ENCODE measurements at regions not wholly inside any gene's neighbourhood (a gene's known extent, or its start where the extent isn't known, plus 50 kb on each side); places are given as distances from the start of the nearest gene placed in this dataset.

GRCh38 chr14:98803196-98803595, 468.8 kb downstream of the BCL11B start:
- no peak for DNase-seq (ENCODE audit: low read depth, low spot score)

GRCh38 chr14:98808494-98809407, 463.2 kb downstream of the BCL11B start:
- no peak for DNase-seq (ENCODE audit: low read depth, low spot score)

DNA sequence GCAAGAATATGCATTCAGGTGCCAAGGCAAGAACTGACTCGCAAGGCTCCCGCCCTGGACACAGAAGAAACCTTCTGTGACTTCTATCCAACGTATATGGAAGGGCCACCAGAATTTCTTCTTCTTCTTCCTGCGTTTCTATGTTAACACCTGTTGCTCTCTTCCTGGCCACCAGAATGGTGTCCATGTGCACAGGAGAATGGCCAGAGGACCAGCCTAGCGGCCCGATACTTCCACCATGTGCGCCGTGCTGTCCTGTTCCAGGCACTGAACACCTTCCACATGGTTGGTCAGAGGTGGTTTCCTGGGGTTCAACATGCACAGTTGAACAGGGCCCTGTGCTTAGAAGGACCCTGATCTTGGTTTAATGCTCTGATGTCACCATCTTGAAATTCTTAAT, 455.8 kb downstream of the BCL11B start:
- no peak for DNase-seq (ENCODE audit: low read depth, low spot score)

GRCh38 chr14:98816720-98817119, 455.3 kb downstream of the BCL11B start:
- DNase-seq (ENCODE audit: low read depth, low spot score) = no peak

GRCh38 chr14:98819132-98819866, 452.7 kb downstream of the BCL11B start:
- no peak for DNase-seq (ENCODE audit: low read depth, low spot score)

DNA sequence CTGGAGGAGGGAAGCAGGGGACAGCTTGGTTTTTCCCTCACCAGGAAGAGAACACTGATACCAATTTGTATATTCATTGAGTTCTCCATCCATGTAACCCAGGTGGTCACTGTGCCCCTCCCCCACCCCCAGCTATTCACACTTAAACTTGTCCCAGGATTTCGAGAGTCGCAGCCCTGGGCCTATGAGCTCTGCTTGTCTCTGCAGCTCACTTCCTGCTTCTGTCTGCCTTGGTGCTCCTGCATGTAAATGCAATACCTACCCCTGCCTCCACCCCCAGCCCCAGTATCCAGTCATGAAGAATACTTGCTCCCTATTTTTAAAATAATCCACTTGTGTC, 452.2 kb downstream of the BCL11B start:
- no peak for DNase-seq (ENCODE audit: low read depth, low spot score)

GRCh38 chr14:98822917-98823316, 449.1 kb downstream of the BCL11B start:
- no peak for DNase-seq (ENCODE audit: low read depth, low spot score)

DNA sequence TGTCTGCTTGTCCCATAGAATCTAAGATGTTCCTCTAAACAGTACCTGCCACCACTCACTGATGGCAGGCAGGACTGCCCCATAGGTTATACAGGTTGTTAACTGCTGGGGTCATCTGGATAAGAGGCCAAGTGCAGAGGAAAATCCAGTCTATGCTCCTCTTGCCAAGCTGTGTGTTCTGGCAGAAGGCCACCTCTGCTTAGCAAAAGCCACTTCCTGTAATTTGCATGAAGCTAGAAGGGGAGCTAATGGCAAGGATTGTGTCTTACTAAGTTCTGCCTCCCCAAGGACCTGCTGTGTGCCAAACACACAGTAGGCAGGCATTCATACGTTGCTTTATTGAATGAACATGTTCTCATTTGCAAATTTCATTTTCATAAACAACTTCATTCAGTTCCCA, 445.4 kb downstream of the BCL11B start:
- no peak for DNase-seq (ENCODE audit: low read depth, low spot score)

DNA sequence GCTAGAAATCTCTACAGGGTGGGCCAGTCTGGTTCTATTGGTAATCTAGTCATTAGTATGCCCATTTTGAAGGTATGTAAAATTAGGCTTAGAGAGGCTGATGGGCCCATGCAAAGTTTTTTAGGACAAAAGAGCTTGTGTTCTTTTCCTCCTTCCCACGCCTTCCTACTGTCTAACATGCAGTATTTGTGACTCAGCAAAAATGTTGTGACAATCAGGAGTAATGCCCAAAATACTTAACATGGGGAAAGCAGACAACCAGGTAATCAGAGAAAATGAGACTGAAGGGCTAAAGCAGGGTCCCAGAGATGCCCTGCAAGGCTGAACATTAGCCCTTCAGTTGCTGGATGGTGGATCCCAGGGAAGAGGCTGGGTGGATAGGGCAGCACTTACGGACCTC, 437.9 kb downstream of the BCL11B start:
- DNase-seq (ENCODE audit: low read depth, low spot score) = no peak

DNA sequence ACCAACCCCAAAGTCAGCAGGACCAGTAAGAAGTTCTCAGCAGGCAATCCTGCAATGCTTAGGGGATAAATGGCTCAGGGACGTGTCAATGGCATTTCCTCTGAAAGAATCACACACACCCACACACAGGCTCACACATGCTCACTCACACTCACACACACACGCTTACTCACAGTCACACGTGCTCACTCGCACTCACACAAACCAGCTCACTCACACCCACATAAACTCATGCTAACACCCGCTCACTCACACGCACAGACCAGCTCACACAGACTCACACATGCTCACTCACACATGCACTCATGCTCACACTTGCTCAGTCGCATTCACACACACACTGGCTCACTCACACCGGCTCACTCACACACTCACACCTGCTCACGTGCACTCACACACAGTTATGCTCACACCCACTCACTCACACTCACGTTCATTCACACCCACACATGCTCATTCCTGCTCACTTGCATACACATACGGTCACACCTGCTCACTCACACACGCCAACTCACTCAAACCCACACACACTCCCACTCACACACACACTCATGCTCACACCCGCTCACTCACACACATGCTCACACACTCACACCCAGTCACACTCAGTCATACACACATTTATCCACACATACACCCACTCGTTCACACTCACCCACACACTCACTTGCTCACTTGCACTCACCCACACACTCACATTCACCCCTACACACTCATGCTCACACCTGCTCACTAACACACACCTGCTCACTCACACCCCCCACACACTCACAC, 436.8 kb downstream of the BCL11B start:
- DNase-seq (ENCODE audit: low read depth, low spot score) = no peak

- no peak for DNase-seq (ENCODE audit: low read depth, low spot score)
These were observed 436.2 kb downstream of the BCL11B start for GRCh38 chr14:98835825-98836100.

GRCh38 chr14:98840091-98840490, 431.9 kb downstream of the BCL11B start:
- no peak for DNase-seq (ENCODE audit: low read depth, low spot score)

DNA sequence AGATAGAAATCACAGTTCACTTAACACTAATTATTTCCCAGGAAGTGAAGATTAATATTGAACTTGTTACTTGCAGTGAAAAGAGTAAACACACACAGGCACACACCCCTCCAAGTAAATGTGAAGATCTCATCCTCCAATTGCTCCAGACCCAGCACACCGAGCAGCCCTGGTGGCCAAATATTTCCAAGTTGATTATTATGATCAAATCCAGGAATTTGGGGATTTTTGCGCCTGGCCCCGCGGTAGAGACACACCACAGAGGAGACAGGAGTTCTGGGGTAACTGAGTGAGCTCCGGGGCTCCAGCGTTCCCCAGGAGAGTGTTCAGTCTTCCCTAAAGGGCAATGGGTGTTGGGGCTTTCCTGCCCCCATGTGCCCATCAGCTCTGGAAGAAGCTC, 431.5 kb downstream of the BCL11B start:
- no peak for DNase-seq (ENCODE audit: low read depth, low spot score)

DNA sequence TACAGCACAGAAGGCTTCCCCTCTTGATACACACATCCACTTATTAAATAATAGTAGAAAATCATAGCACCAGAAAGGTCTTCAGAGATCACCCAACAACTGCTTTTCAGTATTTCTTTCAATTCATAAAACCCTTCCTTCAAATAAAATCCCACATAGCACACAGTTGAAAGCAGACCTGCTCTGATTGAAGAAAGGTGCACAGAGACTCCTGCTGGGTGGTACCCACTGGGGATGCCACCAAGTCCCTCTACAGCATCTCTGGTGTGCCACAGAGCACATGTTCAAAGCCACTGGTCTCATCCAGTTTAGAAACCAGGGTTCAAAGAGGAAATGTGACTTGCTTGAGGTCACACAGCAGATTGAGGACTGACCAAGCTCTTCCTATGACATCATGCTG, 427.5 kb downstream of the BCL11B start:
- DNase-seq (ENCODE audit: low read depth, low spot score) = no peak

- no peak for DNase-seq (ENCODE audit: low read depth, low spot score)
These were observed 424.2 kb downstream of the BCL11B start for GRCh38 chr14:98847521-98848468.

- DNase-seq (ENCODE audit: low read depth, low spot score) = no peak
These were observed 418.8 kb downstream of the BCL11B start for GRCh38 chr14:98853063-98853729.

GRCh38 chr14:98855926-98856715, 415.9 kb downstream of the BCL11B start:
- no peak for DNase-seq (ENCODE audit: low read depth, low spot score)

DNA sequence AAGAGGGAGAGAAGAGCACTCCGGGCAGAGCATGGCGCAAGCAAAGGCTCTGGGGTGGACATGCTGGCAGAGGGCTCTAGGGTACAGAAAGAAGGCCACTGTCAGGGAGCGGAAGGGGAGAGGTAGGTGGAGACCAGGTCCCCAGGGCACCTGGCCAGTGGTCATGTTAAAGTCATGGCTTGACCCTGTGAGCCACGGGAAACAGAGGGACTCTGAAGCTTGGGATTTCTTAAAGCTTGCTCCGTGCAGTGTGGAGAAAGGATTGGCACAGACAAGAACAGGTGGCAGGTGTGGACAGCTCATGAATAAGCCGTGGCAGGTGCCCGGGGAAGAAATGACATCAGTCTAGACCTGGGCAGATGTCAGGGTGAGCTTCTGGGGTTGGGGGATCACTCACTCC, 413.8 kb downstream of the BCL11B start:
- no peak for DNase-seq (ENCODE audit: low read depth, low spot score)

GRCh38 chr14:98858561-98858960, 413.4 kb downstream of the BCL11B start:
- DNase-seq (ENCODE audit: low read depth, low spot score) = no peak

DNA sequence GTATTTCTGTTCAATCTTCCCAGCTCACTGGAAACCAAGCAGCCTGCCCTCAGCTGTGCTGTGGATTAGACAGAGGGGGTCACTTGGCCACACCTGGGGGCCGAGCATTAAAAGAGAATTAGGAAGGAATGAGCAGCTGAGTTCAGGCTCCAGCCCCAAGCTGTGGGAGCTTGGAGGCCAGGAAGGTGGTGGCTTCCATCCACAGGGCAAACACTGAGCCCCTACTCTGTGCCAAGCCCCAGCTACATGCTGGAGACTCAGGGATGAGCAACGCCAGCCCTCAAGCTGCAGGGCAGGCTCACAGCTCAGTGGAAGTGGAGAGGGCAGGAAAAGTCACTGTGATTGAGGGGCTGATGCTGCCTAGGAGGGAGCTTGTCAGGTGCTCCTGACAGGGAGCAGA, 412.7 kb downstream of the BCL11B start:
- no peak for DNase-seq (ENCODE audit: low read depth, low spot score)
